Endothelial cell of umbilical vein (primary cell): ENCODE measurements at regions not wholly inside any gene's neighbourhood (a gene's known extent, or its start where the extent isn't known, plus 50 kb on each side); places are given as distances from the start of the nearest gene placed in this dataset.

Experiments
- BruUV-seq: library from RNA; stranded (reverse); fragments of 400-500 nt; replicated peaks from 2 replicates; lab custom pipeline; 2021; lab: Mats Ljungman, UMichigan
- CTCF ChIA-PET: fragments of 300-600, 350-600 bp; sonication (Branson Sonifier 250); formaldehyde crosslinking; loops from one replicate; lab custom pipeline; 2021; ENCODE audit warnings: antibody characterized with exemption, inconsistent platforms; lab: Charles Lee
- POLR2A ChIA-PET: fragments of 300-600, 350-600 bp; sonication (Branson Sonifier 250); formaldehyde crosslinking; loops from one replicate; lab custom pipeline; 2021; ENCODE audit warnings: antibody characterized with exemption, inconsistent platforms; lab: Charles Lee
- DNase-seq: peaks from one replicate; pipeline ENCODE4 v3.0.0-alpha.2; 2011; ENCODE audit warnings: low read depth, low spot score
- FAIRE-seq: peaks from 2 replicates; lab custom pipeline; 2011; peaks lifted over from hg19 to GRCh38; lab: Jason Lieb, UNC
- H2AFZ ChIP-seq: 2 replicates; pipeline ENCODE4 v1.6.0; 2012; ENCODE audit warnings: low read depth, low read length, control low read depth, inconsistent platforms
- H3K27ac ChIP-seq: 2 replicates; pipeline ENCODE4 v1.5.1; 2011; ENCODE audit warnings: low read depth, mild to moderate bottlenecking, control low read depth, low read length, moderate library complexity; ENCODE audit not compliant: insufficient read depth
- H3K27me3 ChIP-seq, 2 experiments: 2 replicates each; pipeline versions ENCODE4 v1.6.0 to v1.6.1; 2011; ENCODE audit warnings: low read length in 2 of 2, mixed read lengths in 1 of 2; ENCODE audit not compliant: control insufficient read depth in 2 of 2, insufficient read depth in 2 of 2
- H3K36me3 ChIP-seq, 2 experiments: 2 replicates in 1 of 2; 3 replicates in 1 of 2; pipeline ENCODE4 v1.5.1; 2011; ENCODE audit warnings: low read length in 2 of 2, mild to moderate bottlenecking in 1 of 2, moderate library complexity in 1 of 2; ENCODE audit not compliant: control insufficient read depth in 2 of 2, insufficient read depth in 2 of 2; ENCODE audit errors: extremely low read depth in 1 of 2
- H3K4me1 ChIP-seq: 3 replicates; pipeline ENCODE4 v1.5.1; 2011; ENCODE audit warnings: mild to moderate bottlenecking, low read length; ENCODE audit not compliant: control insufficient read depth, insufficient read depth; ENCODE audit errors: extremely low read depth
- H3K4me2 ChIP-seq: 2 replicates; pipeline ENCODE4 v1.6.1; 2011; ENCODE audit warnings: low read length, control low read depth, mixed read lengths; ENCODE audit not compliant: insufficient read depth
- H3K4me3 ChIP-seq, 3 experiments: fragments of 200-600 bp in 1 of 3; sonication (generic), shearing (Covaris generic) in 1 of 3; replicated peaks in 1 of 3; 2 replicates each; pipeline ENCODE4 v1.5.1; 2011 to 2016; ENCODE audit warnings: control low read depth in 3 of 3, low read length in 3 of 3, mild to moderate bottlenecking in 2 of 3, inconsistent platforms in 1 of 3, low read depth in 1 of 3, moderate library complexity in 1 of 3; ENCODE audit not compliant: insufficient read depth in 1 of 3
- H3K79me2 ChIP-seq: 2 replicates; pipeline ENCODE4 v1.6.0; 2012; ENCODE audit warnings: low read length, inconsistent platforms; ENCODE audit not compliant: control insufficient read depth, insufficient read depth
- H3K9ac ChIP-seq: replicated peaks from 2 replicates; pipeline ENCODE3; 2011; ENCODE audit warnings: low read length, control low read depth; ENCODE audit not compliant: insufficient read depth; ENCODE audit errors: extremely low read depth
- H3K9me1 ChIP-seq: replicated peaks from 3 replicates; pipeline ENCODE4 v1.6.0; 2011; ENCODE audit warnings: mild to moderate bottlenecking, low read length; ENCODE audit not compliant: control insufficient read depth, insufficient read depth; ENCODE audit errors: extremely low read depth
- H3K9me3 ChIP-seq: replicated peaks from 2 replicates; pipeline ENCODE4 v1.5.1; 2012; ENCODE audit warnings: low read length, inconsistent platforms; ENCODE audit not compliant: control insufficient read depth, insufficient read depth
- H4K20me1 ChIP-seq: replicated peaks from 2 replicates; pipeline ENCODE3; 2011; ENCODE audit warnings: mild to moderate bottlenecking, low read length; ENCODE audit not compliant: control insufficient read depth, insufficient read depth; ENCODE audit errors: extremely low read depth
- CTCF ChIP-seq, 2 donors: IDR thresholded peaks; 1 replicate in 1 of 2; 2 replicates in 1 of 2; pipeline ENCODE4 v1.5.1; 2011; ENCODE audit warnings: low read length in 2 of 2, mild to moderate bottlenecking in 2 of 2, moderate library complexity in 2 of 2, control low read depth in 1 of 2, inconsistent platforms in 1 of 2, low read depth in 1 of 2; ENCODE audit not compliant: insufficient read depth in 1 of 2; ENCODE audit errors: extremely low read depth in 1 of 2
- EZH2 ChIP-seq: IDR thresholded peaks from 2 replicates; pipeline ENCODE4 v1.6.1; 2012; ENCODE audit warnings: borderline replicate concordance, low read depth, mild to moderate bottlenecking, moderate library complexity, low read length, inconsistent platforms; ENCODE audit not compliant: severe bottlenecking
- FOS ChIP-seq: IDR thresholded peaks from 2 replicates; pipeline ENCODE4 v1.6.1; 2011; ENCODE audit warnings: mild to moderate bottlenecking, low read length, moderate library complexity, borderline replicate concordance; ENCODE audit not compliant: insufficient read depth
- GATA2 ChIP-seq: IDR thresholded peaks from 2 replicates; pipeline ENCODE4 v1.7.0; 2011; ENCODE audit warnings: low read depth, mild to moderate bottlenecking, moderate library complexity, mixed read lengths, low read length; ENCODE audit not compliant: insufficient read length, insufficient read depth
- JUN ChIP-seq: IDR thresholded peaks from 2 replicates; pipeline ENCODE4 v1.6.1; 2011; ENCODE audit warnings: borderline replicate concordance, low read depth; ENCODE audit not compliant: insufficient read length, insufficient read depth
- MYC ChIP-seq: IDR thresholded peaks from one replicate; pipeline ENCODE4 v1.6.1; 2011; ENCODE audit warnings: mild to moderate bottlenecking, low read depth, low read length
- POLR2A ChIP-seq: IDR thresholded peaks from 2 replicates; pipeline ENCODE4 v1.6.1; 2012; ENCODE audit warnings: low read depth, mild to moderate bottlenecking, control low read depth, low read length
- POLR2AphosphoS5 ChIP-seq: IDR thresholded peaks from 2 replicates; pipeline ENCODE4 v1.6.1; 2012; ENCODE audit warnings: low read depth, mild to moderate bottlenecking, control low read depth, low read length, moderate library complexity; ENCODE audit not compliant: insufficient read depth
- dilution Hi-C: fragments of 300-500 bp; cut with MboI; formaldehyde crosslinking; loops from one replicate; pipeline ENCODE4 v1.15.0; 2019; ENCODE audit warnings: low sequenced_read_pairs; ENCODE audit not compliant: extremely low pct_ligation_motif_present
- intact Hi-C: fragments of 100-400 bp; cut with micrococcal nuclease; formaldehyde crosslinking; loops from one replicate; pipeline ENCODE4 v1.10.0; 2022
- TF ChIP-seq, protein P1 (sequence below): IDR thresholded peaks from 2 replicates; pipeline ENCODE4 v1.6.1; 2011; ENCODE audit not compliant: insufficient read depth, insufficient read length

DNA sequence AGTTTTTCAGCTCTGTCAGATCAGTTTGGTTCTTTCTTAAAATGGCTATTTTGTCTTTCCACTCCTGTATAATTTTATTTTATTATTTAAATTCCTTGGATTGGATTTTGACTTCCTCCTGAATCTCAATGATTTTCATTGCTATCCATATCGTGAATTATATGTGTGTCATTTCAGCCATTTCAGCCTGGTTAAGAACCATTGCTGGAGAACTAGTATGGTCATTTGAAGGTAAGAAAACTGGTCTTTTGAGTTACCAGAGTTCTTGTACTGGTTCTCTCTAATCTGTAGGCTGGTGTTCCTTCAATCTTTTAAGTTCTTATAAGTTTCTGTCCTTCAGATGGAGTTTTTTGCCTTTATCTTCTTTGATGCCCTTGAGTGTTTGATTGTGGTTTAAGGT, 815.5 kb downstream of the KLHL13 start:
- Histone ChIP-seq H4K20me1 (no peaks in the 10 kb centered on the region), H3K4me1 (no peaks in the 10 kb centered on the region), H3K36me3 (no peaks in the 10 kb centered on the region), H3K79me2 (no peaks in the 10 kb centered on the region), H2AFZ (no peak overlapping the region), H3K9ac (no peak overlapping the region), H3K9me3 (no peaks in the 10 kb centered on the region), H3K27ac (no peak overlapping the region), H3K4me3 (no peak overlapping the region), H3K4me2 (no peak overlapping the region), H3K27me3 (no peaks in the 10 kb centered on the region), H3K9me1 (no peaks in the 10 kb centered on the region)
- DNase-seq (no peak), FAIRE-seq (no peak)
- ChIA-PET POLR2A (no interaction called here), CTCF (no interaction called here)
- BruUV-seq = no TSS peak
- TF ChIP-seq POLR2A = no peak
- no peak for TF ChIP-seq EZH2
- no peak for TF ChIP-seq FOS
- TF ChIP-seq MYC = no peak
- TF ChIP-seq GATA2 = no peak
- dilution Hi-C loops = no loop called here
- intact Hi-C loops = no loop called here

DNA sequence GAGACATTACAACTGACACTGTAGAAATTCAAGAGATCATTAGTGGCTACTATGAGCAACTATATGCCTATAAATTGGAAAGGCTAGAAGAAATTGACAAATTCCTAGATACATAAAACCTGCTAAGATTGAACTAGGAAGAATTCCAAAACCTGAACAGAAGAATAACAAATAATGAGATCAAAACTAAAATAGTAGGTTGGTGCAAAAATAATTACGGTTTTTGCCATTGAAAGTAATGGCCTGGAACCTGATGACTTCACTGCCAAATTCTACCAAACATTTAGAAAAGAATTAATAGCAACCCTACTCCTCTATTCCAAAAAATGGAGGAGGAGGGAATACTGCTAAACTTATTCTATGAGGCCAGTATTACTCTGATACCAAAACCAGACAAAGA, 824.9 kb downstream of the KLHL13 start:
- Histone ChIP-seq H3K79me2 (no peaks in the 10 kb centered on the region), H3K9me3 (no peaks in the 10 kb centered on the region), H3K4me2 (no peak overlapping the region), H3K27me3 (no peaks in the 10 kb centered on the region), H3K9me1 (no peaks in the 10 kb centered on the region), H3K27ac (no peak overlapping the region), H2AFZ (no peak overlapping the region), H3K9ac (no peak overlapping the region), H4K20me1 (no peaks in the 10 kb centered on the region), H3K4me3 (no peak overlapping the region), H3K4me1 (no peaks in the 10 kb centered on the region), H3K36me3 (no peaks in the 10 kb centered on the region)
- ChIA-PET POLR2A (interaction anchor here (0.7 kb wide), 1 partner anchor 399 kb away, joined by 7 read pairs; no protein-coding TSS in a partner anchor), CTCF (no interaction called here)
- no TSS peak for BruUV-seq
- FAIRE-seq = no peak
- intact Hi-C loops = no loop called here
- dilution Hi-C loops = no loop called here
- TF ChIP-seq POLR2AphosphoS5 (no peak), POLR2A (no peak), MYC (no peak), GATA2 (no peak), EZH2 (no peak), CTCF (IDR thresholded peaks at IDR 0.05; ENCODE audit: extremely low read depth in 1 of 2, insufficient read depth in 1 of 2, low read depth in 1 of 2, low read length in 2 of 2) (no peak), JUN (no peak), FOS (no peak)
- TF ChIP-seq, protein P1, sequence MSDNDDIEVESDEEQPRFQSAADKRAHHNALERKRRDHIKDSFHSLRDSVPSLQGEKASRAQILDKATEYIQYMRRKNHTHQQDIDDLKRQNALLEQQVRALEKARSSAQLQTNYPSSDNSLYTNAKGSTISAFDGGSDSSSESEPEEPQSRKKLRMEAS = no peak
- DNase-seq = no peak
